GM18498 (cell line): ENCODE measurements at regions not wholly inside any gene's neighbourhood (a gene's known extent, or its start where the extent isn't known, plus 50 kb on each side); places are given as distances from the start of the nearest gene placed in this dataset.
"Not testable (repeated sequence)": the region's sequence is repeated elsewhere in the genome, so short reads cannot be mapped to it uniquely, and the experiment has no call there.

Source experiments
- ATAC-seq: cut with Tn5 transposase; IDR thresholded peaks from one replicate; pipeline ENCODE4 v1.9.1; 2021; ENCODE audit warnings: mild to moderate bottlenecking, moderate library complexity; ENCODE audit not compliant: unreplicated experiment

GRCh38 chr9:30519166-30519565 lies 1865.3 kb upstream of the ACO1 start:
- no peak for ATAC-seq

GRCh38 chr9:30519756-30520155 lies 1864.7 kb upstream of the ACO1 start:
- ATAC-seq, result no peak

GRCh38 chr9:30522061-30522460 lies 1862.4 kb upstream of the ACO1 start:
- ATAC-seq, result no peak

GRCh38 chr9:30522486-30522885 lies 1862.0 kb upstream of the ACO1 start:
- ATAC-seq, result no peak

GRCh38 chr9:30524311-30524710 lies 1860.1 kb upstream of the ACO1 start:
- no peak for ATAC-seq

- ATAC-seq, result no peak
These were observed 1850.0 kb upstream of the ACO1 start for GRCh38 chr9:30534455-30534854.

- no peak for ATAC-seq
These were observed 1849.5 kb upstream of the ACO1 start for GRCh38 chr9:30534896-30535295.

- ATAC-seq, result no peak
These were observed 1847.9 kb upstream of the ACO1 start for GRCh38 chr9:30536494-30536893.

GRCh38 chr9:30539696-30540095 lies 1844.7 kb upstream of the ACO1 start:
- ATAC-seq, result not testable (repeated sequence)

GRCh38 chr9:30574355-30575151 lies 1809.9 kb upstream of the ACO1 start:
- ATAC-seq, result no peak

GRCh38 chr9:30575218-30575617 lies 1809.2 kb upstream of the ACO1 start:
- no peak for ATAC-seq

GRCh38 chr9:30575691-30576090 lies 1808.8 kb upstream of the ACO1 start:
- no peak for ATAC-seq

GRCh38 chr9:30579810-30580209 lies 1804.6 kb upstream of the ACO1 start:
- no peak for ATAC-seq

GRCh38 chr9:30582240-30582639 lies 1802.2 kb upstream of the ACO1 start:
- ATAC-seq, result no peak

GRCh38 chr9:30584559-30584958 lies 1799.9 kb upstream of the ACO1 start:
- no peak for ATAC-seq

GRCh38 chr9:30591461-30591860 lies 1793.0 kb upstream of the ACO1 start:
- ATAC-seq, result no peak

GRCh38 chr9:30597608-30598007 lies 1786.8 kb upstream of the ACO1 start:
- no peak for ATAC-seq

- no peak for ATAC-seq
These were observed 1778.5 kb upstream of the ACO1 start for GRCh38 chr9:30605936-30606335.

GRCh38 chr9:30609713-30610112 lies 1774.7 kb upstream of the ACO1 start:
- no peak for ATAC-seq

GRCh38 chr9:30616782-30617181 lies 1767.7 kb upstream of the ACO1 start:
- ATAC-seq, result not testable (repeated sequence)

- ATAC-seq, result no peak
These were observed 1761.9 kb upstream of the ACO1 start for GRCh38 chr9:30622561-30622960.

GRCh38 chr9:30628915-30629567 lies 1755.4 kb upstream of the ACO1 start:
- no peak for ATAC-seq
